ENCODE measurements at regions not wholly inside any gene's neighbourhood (a gene's known extent, or its start where the extent isn't known, plus 50 kb on each side); places are given as distances from the start of the nearest gene placed in this dataset.
"Not testable (repeated sequence)": the region's sequence is repeated elsewhere in the genome, so short reads cannot be mapped to it uniquely, and the experiment has no call there.

- no peak for DNase-seq
Measured at GRCh38 chr5:123721675-123722276, 209.8 kb downstream of the CSNK1G3 start.

GRCh38 chr5:123720955-123721354, 209.0 kb downstream of the CSNK1G3 start:
- DNase-seq, result no peak

- DNase-seq, result no peak
Measured at GRCh38 chr5:123720339-123720738, 208.4 kb downstream of the CSNK1G3 start.

- DNase-seq, result no peak
Measured at GRCh38 chr5:123719004-123719403, 207.0 kb downstream of the CSNK1G3 start.

- DNase-seq, result no peak
Measured at GRCh38 chr5:123718238-123718637, 206.3 kb downstream of the CSNK1G3 start.

- no peak for DNase-seq
Measured at GRCh38 chr5:123717139-123717538, 205.2 kb downstream of the CSNK1G3 start.

- no peak for DNase-seq
Measured at GRCh38 chr5:123710031-123710430, 198.1 kb downstream of the CSNK1G3 start.

- no peak for DNase-seq
Measured at GRCh38 chr5:123709422-123709821, 197.4 kb downstream of the CSNK1G3 start.

GRCh38 chr5:123708074-123708806, 196.3 kb downstream of the CSNK1G3 start:
- no peak for DNase-seq

GRCh38 chr5:123706531-123706930, 194.6 kb downstream of the CSNK1G3 start:
- DNase-seq, result no peak

GRCh38 chr5:123705741-123706140, 193.8 kb downstream of the CSNK1G3 start:
- no peak for DNase-seq

- DNase-seq, result no peak
Measured at GRCh38 chr5:123701511-123702200, 189.7 kb downstream of the CSNK1G3 start.

GRCh38 chr5:123700624-123701287, 188.8 kb downstream of the CSNK1G3 start:
- DNase-seq, result no peak

GRCh38 chr5:123699571-123699970, 187.6 kb downstream of the CSNK1G3 start:
- DNase-seq, result no peak

GRCh38 chr5:123698937-123699336, 187.0 kb downstream of the CSNK1G3 start:
- DNase-seq, result not testable (repeated sequence)

- peak; percentile 37 for DNase-seq
Measured at GRCh38 chr5:123696921-123697341, 185.0 kb downstream of the CSNK1G3 start.

GRCh38 chr5:123690821-123691220, 178.8 kb downstream of the CSNK1G3 start:
- no peak for DNase-seq

GRCh38 chr5:123681061-123681460, 169.1 kb downstream of the CSNK1G3 start:
- no peak for DNase-seq

GRCh38 chr5:123673107-123673506, 161.1 kb downstream of the CSNK1G3 start:
- no peak for DNase-seq

- no peak for DNase-seq
Measured at GRCh38 chr5:123671711-123672456, 159.9 kb downstream of the CSNK1G3 start.

- DNase-seq, result peak; percentile 9
Measured at GRCh38 chr5:123671042-123671441, 159.1 kb downstream of the CSNK1G3 start.
